Mucosa of gallbladder (tissue), 1 donor: ENCODE measurements at regions not wholly inside any gene's neighbourhood (a gene's known extent, or its start where the extent isn't known, plus 50 kb on each side); places are given as distances from the start of the nearest gene placed in this dataset.
A peak's percentile ranks its signal among the peaks of the same experiment; 100 is the strongest.
"Not testable (repeated sequence)": the region's sequence is repeated elsewhere in the genome, so short reads cannot be mapped to it uniquely, and the experiment has no call there.

Experiments used
- DNase-seq: peaks from one replicate; pipeline ENCODE4 v3.0.0-alpha.2; 2020; ENCODE audit warnings: low spot score
- donor health status: DM: no; HTN: no; CAD: no.

GRCh38 chr15:29648415-29648814, 173.9 kb downstream of the TJP1 start:
- not testable (repeated sequence) for DNase-seq

GRCh38 chr15:29645841-29646240, 176.4 kb downstream of the TJP1 start:
- no peak for DNase-seq

GRCh38 chr15:29644361-29644760, 177.9 kb downstream of the TJP1 start:
- not testable (repeated sequence) for DNase-seq

- DNase-seq, result no peak
These were observed 183.5 kb downstream of the TJP1 start for GRCh38 chr15:29638781-29639180.

GRCh38 chr15:29638011-29638410, 184.3 kb downstream of the TJP1 start:
- DNase-seq, result no peak

- no peak for DNase-seq
These were observed 184.7 kb downstream of the TJP1 start for GRCh38 chr15:29637555-29637954.

GRCh38 chr15:29636921-29637320, 185.3 kb downstream of the TJP1 start:
- no peak for DNase-seq

GRCh38 chr15:29636140-29636539, 186.1 kb downstream of the TJP1 start:
- DNase-seq, result peak; percentile 52

GRCh38 chr15:29635513-29636098, 186.7 kb downstream of the TJP1 start:
- DNase-seq, result no peak

GRCh38 chr15:29633971-29634370, 188.3 kb downstream of the TJP1 start:
- no peak for DNase-seq

GRCh38 chr15:29632671-29633406, 189.4 kb downstream of the TJP1 start:
- no peak for DNase-seq

GRCh38 chr15:29631076-29632070, 190.9 kb downstream of the TJP1 start:
- no peak for DNase-seq

- DNase-seq, result no peak
These were observed 198.0 kb downstream of the TJP1 start for GRCh38 chr15:29624271-29624670.

- DNase-seq, result no peak
These were observed 199.1 kb downstream of the TJP1 start for GRCh38 chr15:29623116-29623639.

- no peak for DNase-seq
These were observed 199.6 kb downstream of the TJP1 start for GRCh38 chr15:29622637-29623036.

- DNase-seq, result no peak
These were observed 200.7 kb downstream of the TJP1 start for GRCh38 chr15:29621616-29622015.

- DNase-seq, result no peak
These were observed 203.7 kb downstream of the TJP1 start for GRCh38 chr15:29618586-29618985.

GRCh38 chr15:29616512-29616911, 205.8 kb downstream of the TJP1 start:
- no peak for DNase-seq

- DNase-seq, result no peak
These were observed 206.5 kb downstream of the TJP1 start for GRCh38 chr15:29615791-29616190.

- DNase-seq, result no peak
These were observed 208.3 kb downstream of the TJP1 start for GRCh38 chr15:29613951-29614382.

- no peak for DNase-seq
These were observed 209.6 kb downstream of the TJP1 start for GRCh38 chr15:29612701-29613100.

- DNase-seq, result no peak
These were observed 210.2 kb downstream of the TJP1 start for GRCh38 chr15:29612096-29612495.
